HG02943 (cell line): ENCODE measurements at regions not wholly inside any gene's neighbourhood (a gene's known extent, or its start where the extent isn't known, plus 50 kb on each side); places are given as distances from the start of the nearest gene placed in this dataset.

ENCODE experiments used
- ATAC-seq: cut with Tn5 transposase; IDR thresholded peaks from one replicate; pipeline ENCODE4 v1.9.1; 2021; ENCODE audit warnings: mild to moderate bottlenecking, low read depth, moderate library complexity; ENCODE audit not compliant: unreplicated experiment

DNA sequence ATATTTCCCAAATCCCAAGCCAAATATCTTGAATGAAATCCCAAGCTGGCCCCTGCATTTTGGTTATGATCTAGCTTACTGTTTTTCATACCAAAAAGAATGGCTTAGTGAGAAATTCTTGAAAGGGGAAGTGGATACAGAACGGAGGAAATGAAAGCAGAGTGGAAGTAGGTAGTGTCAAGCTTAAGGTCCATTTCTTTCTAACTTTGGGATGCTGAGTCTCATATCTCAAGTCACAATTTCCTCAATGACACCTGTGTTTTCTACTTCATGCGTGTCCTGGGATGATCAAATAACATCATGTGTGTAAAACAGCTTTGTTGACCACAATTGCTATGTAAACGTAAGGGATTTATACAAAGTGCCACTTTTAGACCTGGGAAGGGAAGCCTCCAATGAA lies 238.8 kb upstream of the SLC35B3 start:
- no peak for ATAC-seq

DNA sequence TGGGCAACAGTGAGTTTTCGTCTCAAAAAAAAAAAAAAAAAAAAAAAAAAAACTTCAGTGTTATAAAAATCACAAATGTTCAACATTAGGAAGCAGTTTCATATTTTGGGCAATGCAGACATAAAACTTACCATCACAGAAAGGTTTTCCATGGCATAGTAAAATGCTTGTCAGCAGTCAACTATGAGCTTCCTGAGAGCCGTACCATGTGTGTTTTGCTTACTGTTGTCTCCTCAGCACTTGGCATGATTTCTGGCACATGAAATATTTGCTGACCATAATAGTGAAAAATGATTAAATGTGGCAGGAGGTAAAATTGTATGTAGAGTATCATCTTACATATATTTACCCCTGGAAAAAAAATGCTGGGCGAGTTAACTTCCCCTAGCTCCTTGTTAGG lies 237.5 kb upstream of the SLC35B3 start:
- ATAC-seq: no peak

DNA sequence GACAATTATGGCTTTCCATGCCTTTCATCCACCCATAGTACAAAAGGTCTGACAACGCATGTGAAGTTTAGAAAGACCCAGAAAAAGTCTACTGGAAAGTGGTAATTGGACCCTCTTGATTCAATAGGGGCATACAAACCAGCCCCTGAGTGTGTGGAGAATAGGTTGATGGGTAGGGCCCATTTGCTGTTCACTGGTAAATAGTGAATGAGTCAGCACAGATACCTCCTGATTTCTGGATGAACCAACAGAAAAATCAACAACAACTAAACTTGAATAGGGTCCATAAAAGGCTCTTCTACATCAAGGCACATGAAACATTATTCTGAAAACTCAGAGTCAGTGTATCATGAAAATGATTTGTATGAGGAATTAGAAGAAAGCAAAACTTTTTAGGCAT lies 235.4 kb upstream of the SLC35B3 start:
- no peak for ATAC-seq

DNA sequence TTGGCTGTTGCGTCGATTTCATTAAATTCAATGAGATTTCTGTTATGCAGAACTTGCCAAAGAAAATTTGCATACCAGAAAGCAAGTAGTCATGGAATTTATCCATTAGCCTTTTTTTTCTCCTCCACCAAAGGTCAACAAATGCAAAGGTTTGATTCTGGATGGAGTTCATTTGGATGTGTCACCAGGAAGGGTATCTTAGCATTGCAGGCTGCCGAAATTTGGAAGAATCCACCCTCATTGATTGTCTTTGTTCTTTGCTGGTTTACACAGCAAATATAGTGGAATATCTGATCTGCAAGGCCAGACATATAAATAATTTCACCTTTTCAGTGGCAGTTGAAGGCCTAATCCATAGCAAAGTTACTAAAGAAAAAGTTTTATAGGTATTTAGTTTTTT lies 229.4 kb upstream of the SLC35B3 start:
- no peak for ATAC-seq

DNA sequence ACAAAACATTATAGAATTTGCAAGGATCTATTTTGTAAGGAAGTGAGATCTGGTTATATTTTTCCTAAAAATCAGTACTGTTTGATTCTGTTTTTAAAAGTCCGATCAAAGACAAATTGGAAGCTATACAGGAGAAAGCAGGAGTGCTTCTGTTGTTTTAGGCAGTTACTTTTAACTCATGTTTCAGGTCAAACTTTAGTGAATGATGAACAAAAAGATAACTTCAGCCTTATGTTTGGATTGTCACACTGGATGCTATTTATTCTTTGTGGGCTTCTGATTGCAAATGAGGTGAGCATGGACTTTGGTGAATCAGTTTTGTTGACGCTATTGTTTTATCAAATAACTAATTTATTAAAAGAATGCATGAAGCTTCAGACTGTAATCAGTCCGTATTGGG lies 228.7 kb upstream of the SLC35B3 start:
- ATAC-seq: no peak

DNA sequence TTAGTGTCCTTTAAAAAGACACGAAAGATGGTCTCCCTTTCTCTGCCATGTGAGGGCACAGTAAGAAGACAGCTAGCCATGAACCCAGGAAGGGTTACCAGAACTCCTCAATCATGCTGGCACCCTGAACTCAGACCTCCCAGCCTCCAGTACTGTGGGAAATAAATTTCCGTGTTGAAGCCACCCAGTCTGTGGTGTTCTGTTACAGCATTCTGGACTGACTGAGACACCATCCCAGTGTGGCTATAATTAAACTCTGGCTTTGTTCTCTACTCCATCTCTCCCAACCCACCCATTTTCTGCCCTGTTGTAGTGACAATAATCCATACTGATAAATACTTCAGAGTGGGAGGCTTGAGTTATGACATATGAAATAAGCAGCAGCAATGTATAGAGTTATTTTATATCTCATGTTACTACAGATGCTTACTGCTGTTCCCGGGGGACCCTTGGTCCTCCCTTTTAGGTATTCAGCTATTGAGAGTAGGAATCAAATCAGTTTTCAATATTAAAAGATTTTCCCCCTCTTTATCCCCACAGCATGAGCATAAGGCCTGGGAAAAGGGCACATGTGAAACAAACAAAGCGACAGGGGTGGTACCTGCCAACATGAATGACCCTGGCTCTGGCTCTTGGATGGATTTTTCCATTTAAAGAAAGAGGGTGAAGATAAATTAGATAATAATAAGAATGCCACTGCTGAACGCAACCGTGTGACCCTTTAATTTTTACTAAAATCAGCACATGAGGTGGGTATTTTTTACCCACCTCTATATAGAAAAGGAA lies 224.3 kb upstream of the SLC35B3 start:
- no peak for ATAC-seq

DNA sequence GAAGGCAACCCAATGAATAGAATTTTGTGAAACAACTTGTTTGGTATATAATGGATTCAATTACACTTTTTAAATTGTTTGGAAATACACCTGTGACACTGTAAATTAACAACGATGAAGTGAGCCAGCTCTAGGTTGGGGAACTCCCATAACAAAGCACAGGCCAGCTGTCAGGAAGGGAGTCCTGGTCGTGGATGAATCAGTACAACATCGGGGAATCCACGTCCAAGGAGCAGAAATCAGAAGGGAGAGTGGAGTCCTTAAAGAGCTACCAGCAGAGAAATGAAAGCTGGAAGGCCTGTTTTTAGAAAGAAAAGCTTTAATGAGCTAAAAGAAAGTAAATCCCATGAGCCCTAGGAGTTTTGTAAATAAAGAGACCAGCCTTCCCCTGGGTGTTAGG lies 223.1 kb upstream of the SLC35B3 start:
- ATAC-seq: no peak

DNA sequence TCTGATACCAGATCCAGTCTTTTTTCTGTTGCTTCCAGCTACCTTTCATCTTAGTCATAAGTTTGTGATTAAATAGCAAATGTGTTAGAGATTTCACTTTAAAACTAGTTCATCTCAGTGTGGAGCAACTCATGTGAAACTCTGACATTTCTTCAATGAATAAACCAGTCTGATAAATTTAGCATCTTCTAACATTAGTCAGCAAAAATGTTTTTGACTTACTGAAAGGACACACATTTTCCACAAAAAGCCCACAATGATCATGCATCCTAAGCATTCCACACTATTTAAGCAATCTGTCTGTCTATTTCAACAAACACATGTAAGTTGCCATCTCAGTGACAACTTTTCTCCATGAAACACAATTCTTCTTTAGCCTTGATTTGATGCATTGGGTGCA lies 222.2 kb upstream of the SLC35B3 start:
- ATAC-seq: no peak

DNA sequence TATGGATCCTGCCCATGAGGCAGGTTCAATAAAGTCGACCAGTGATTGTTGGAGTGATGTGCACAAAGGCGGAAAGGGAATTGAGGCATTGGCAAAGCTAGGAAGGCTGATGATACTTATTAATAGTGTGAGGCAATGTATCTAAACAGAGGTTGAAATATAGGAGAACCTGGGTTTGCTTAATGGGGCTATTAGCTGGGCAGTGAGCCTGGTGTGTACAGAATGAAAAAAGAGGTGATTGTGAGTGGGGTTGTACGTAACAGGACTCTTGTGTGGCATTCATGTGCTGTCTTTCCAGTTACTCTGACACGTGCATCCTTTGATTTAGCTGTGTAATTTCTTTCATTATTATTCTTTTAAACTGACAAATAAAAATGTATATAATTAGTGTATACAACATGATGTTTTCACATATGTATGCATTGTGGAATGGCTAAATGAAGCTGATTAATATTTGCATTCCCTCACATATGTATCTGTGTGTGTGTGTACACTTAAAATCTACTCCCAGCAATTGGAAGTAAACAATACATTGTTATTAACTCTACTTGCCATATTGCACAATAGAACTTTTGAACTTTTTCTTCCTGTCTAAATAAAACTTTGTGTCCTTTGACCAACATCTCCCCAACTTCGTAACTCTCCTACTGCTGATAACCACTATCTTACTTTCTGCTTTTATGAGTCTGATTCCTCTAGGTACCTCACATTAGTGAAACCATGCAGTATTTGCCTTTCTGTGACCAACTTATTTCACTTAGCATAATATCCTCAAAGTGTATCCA lies 220.5 kb upstream of the SLC35B3 start:
- no peak for ATAC-seq

DNA sequence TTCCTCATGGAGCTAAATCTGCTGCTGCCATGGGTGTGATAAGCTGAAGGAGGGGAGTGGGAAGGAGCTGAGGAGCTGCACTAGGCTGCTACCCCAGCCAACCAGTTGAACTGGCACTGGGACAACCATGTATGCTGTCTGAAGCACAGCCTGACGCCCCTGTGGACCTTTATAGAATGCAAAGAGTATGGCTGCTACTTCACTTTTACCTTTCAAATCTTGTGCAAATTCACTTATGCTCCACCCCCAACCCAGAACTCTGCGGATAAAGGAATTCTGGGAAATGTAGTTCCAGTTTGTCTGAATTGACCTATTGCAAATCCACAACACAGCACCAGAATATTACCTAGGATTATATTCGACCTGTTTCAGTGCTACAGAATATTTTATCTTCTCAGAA lies 217.4 kb upstream of the SLC35B3 start:
- ATAC-seq: no peak

DNA sequence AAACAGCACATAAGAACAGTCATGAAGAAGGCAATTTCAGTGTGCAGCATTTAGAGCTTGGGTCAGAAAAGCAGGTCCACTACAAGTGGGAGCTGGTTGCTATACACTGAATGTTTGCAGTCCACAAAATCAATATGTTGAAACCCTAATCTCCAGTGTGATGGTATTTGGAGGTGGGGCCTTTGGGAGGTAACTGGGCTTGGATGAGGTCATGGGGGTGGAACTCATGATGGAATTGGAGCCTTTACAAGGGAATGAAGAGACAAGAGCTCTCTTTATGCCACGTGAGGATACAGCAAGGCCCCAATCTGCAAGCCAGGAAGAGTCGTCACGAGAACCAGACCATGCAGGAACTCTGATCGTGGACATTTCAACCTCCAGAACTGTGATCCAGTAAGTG lies 216.7 kb upstream of the SLC35B3 start:
- ATAC-seq: no peak

DNA sequence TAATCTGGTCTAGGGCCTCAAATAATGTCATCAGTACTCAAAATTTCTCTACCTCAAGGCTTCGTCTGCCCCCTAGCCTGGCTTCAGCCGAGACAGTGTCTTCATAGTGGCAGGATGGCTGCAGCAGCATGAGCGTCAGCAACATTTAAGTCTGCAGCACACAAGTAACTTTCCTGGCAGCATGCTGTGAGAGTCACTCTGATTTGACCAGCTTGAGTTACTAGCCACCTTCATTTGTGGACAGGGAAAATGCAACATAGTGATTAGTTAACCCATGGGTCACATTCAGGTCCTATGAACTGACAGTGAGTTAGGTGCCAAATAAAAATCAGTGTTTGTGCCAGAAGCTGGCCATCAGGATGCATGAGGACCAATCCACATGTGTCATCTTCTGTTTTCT lies 209.9 kb upstream of the SLC35B3 start:
- ATAC-seq: no peak

DNA sequence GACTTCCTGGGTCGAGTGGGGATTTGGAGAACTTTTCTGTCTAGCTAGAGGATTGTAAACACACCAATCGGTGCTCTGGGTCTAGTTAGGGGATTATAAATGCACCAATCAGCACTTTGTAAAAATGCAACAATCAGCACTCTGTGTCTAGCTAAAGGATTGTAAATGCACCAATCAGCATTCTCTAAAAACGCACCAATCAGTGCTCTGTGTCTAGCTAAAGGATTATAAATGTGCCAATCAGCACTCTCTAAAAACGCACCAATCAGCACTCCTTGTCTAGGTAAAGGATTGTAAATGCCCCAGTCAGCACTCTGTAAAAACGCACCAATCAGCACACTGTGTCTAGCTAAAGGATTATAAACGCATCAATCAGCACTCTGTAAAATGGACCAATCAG lies 209.0 kb upstream of the SLC35B3 start:
- ATAC-seq: no peak

DNA sequence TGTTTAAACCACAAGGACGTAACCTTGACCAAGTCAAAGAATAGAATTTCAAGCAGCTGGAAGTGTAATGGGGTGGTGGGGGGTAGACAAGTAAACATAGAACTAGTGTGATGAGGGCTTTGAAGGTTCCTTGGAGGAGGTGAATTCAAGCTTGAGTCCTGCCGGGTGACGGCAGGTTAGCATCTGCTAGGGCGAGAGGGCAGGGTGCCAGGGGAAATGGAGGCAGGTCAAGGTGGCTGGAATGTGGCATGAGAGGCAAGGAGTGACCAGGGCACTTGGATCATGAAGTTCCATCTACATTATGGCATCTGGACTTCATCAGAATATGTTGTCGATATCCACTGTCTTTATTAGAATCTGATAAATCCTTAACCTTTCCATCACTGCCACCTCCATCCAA lies 207.5 kb upstream of the SLC35B3 start:
- ATAC-seq: no peak

DNA sequence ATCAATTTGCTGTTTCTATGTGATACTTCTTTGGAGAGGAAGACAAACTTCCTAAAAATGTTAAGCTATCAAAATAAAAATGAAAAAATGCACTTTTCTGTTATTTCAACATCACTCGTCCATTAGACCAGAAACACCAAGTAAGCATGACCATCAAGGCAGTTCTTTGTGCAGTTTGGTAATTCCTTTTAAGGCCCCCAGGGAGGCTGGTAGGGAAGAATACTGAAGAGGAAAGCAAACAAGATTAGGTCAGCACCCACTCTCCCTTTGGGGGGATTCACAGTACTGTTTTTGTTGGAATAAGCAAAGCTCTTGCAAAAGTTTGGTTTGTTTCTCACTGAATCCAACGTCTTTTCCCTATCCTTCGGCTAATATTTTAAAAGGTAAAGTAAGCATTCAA lies 206.8 kb upstream of the SLC35B3 start:
- no peak for ATAC-seq

DNA sequence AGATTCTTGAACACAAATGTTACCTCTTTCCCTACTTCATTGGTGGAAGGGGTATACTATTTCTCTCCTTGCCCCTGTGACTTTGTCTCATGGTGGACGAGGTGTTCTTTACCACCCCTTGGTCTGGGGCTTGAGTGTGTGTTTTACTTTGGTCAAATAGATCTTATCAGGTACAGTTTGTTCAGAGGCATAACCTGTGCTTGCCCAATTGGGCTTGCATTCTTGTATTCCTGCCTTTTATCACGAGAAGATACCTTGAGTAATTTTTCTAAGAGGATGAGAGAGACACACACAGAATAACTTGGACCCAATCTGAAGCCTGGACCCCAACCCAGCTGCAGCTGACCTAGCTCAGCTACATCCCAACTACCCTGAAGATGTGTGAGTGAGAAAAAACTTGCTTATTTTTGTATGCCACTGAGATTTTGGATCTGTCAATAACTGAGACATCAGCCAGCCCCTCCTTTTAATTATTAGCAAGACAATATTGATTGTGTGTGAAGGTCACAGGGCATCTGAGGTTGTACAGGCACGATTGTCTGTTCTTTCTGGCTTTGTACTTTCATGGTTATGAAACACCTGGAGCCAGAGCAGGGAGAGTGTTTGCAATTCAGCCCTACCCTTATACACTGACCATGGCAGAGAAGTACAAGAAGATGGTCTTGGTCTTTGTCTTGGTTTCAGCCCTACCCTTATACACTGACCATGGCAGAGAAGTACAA lies 204.7 kb upstream of the SLC35B3 start:
- ATAC-seq: no peak

DNA sequence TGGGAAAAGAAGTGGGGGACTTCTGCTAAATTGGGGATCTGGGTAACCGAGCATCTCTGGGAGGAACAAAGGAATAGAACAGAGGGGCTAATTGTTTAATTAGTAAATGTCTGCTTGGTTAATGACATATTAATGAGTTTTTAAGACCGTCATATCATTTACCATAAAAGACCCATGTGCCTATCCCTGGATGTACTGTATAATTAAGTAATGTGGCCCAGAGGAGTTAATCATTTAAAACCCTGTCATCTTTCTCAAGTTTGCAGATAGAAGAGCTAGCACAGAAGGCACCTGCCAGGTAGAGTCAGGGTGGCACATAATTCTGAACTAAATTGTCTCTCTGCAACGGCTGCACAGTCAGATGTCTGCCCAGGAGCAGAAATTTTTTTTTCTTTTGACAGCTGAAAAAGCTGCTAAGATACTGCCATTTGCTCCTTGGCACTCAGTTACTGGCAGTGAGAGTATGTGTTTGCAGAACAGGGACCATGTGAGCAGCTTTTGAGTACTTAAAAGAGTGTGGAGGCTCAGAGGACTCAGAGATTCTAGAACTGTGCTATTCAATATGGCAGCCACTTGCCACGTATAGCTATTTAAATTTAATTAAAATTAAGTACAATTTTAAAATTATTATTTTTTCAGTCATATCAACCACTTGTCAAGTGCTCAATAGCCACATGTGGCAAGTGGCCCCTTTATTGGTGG lies 202.7 kb upstream of the SLC35B3 start:
- ATAC-seq: no peak

DNA sequence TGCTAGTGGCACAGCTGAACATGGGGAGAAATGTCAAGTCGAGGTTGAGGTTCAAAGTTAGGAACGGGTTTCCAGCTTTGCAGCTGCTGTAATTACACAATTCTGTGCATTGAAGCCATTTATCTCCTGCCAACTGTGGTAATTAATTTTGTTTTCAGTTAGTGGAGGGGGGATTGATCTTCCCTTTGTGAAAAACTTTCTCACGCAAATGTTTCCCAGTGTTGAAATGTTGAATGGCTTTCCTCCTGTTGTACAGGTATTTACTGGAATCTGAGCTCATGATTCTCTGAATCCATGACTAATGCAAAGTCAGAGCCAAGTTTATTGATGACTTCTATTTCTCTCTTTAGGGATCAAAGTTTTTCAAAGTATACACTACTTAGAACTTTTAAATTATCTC lies 198.4 kb upstream of the SLC35B3 start:
- ATAC-seq: no peak

DNA sequence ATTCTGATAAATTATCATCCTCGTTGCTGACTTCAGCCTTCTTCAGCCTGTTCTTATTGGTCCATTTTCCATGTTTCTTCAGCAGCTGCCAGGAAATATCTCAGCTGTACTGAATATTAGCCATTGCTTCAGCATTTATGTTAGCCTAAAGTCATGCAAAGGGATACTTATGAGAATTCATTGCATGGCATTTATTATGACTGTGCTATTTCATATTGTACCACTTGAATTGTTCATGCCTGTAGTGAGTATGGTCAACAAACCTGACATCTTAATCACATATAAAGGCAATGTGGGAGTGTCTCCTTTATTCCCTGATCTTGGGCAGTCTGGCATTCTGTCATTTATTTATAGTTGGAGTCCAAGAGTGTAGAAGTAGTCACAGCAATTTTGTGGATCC lies 193.4 kb upstream of the SLC35B3 start:
- ATAC-seq: no peak

DNA sequence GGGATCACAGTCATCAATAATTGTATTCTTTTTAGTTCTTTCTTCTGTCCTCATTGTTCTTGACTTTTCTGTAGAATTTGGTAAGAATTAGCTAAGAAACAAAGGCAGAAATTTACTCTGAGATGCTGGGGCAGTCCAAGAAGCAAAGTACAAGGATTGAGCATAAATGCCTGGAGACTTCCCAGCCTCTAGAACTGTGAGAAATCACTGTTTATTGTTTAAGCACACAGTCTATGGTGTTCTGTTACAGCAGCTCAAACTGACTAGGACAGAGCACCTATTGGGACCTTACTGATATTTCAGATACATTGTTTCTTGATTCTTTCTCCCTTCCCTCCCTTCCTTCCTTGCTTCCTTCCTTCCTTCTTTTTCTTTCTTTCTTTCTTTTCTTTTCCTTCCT lies 192.7 kb upstream of the SLC35B3 start:
- ATAC-seq: no peak
